ENCODE measurements at regions not wholly inside any gene's neighbourhood (a gene's known extent, or its start where the extent isn't known, plus 50 kb on each side); places are given as distances from the start of the nearest gene placed in this dataset.

DNA sequence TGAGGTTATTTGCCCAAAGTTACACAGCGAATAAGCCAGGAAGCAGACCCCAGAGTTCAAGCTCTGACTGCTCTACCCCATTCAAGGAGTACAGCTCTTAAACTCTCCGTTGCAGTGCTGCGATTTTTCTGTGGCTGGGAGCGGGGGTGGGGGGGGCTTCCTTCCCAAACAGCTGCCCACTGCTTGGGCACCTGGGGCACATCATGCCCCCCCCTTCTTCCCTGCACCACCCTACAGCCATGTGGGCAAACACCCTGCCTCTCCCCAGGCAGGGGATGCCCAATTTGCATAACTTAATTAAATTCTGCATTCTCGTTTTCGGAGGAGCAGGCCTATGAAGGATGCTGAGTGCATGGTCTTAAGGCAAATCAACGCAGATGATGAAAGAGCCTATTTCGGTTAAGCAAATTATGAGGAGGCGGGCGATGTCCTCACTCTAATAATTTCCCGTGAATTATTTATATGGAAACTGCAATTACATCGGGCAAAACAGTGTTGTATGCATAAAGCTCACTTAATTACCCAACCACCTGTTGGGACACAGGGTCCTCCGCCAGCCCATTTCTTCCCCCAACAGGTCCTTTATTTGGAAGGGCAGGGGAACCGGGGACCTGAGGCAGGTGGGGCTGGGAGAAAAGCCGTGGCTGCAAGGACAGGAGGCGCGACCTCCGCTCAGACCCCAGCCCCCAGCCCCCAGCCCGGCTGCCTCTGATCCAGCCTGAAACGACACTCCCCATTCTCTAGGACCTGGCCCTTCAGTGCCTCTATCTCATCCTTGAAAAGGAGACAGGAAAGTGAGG is 610.5 kb downstream of the BUD13 start:
- Histone ChIP-seq H3K36me3 (no peaks in the 10 kb centered on the region), H3K4me1 (no peaks in the 10 kb centered on the region), H3K27ac (no peak overlapping the region), H3K27me3 (no peaks in the 10 kb centered on the region), H3K4me3 (no peak overlapping the region), H3K9me3 (replicated peaks) (no peaks in the 10 kb centered on the region)
- DNase-seq: no peak

- Histone ChIP-seq H3K9me3 (replicated peaks) (no peaks in the 10 kb centered on the region), H3K27ac (no peak overlapping the region), H3K4me3 (no peak overlapping the region), H3K4me1 (no peaks in the 10 kb centered on the region), H3K36me3 (no peaks in the 10 kb centered on the region), H3K27me3 (no peaks in the 10 kb centered on the region)
- DNase-seq: no peak
Measured at GRCh38 chr11:116148645-116149044, 624.1 kb downstream of the BUD13 start.

DNA sequence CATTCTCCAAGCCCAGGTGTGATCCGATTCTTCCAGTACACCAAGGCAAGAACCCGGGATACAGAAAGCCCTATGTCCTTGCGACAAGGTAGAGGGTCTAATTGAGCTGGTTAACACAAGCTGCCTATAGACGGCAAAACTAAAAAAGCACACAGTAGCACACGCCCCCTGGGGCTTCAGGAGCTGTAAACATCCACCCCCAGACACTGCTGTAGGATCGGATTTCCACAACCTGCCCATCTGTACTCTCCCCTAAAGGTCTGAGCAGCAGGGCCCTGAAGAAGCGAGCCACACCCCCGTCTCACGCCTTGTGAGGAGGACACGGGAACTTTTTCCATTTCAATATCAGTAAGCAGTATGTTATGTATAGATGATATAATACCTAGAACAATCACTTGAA is 624.7 kb downstream of the BUD13 start:
- H3K27me3 ChIP-seq: no peaks in the 10 kb centered on the region
- H3K27ac ChIP-seq: no peak overlapping the region
- H3K36me3 ChIP-seq: no peaks in the 10 kb centered on the region
- no peaks in the 10 kb centered on the region for H3K9me3 ChIP-seq (replicated peaks)
- H3K4me1 ChIP-seq: no peaks in the 10 kb centered on the region
- H3K4me3 ChIP-seq: no peak overlapping the region
- DNase-seq: no peak

DNA sequence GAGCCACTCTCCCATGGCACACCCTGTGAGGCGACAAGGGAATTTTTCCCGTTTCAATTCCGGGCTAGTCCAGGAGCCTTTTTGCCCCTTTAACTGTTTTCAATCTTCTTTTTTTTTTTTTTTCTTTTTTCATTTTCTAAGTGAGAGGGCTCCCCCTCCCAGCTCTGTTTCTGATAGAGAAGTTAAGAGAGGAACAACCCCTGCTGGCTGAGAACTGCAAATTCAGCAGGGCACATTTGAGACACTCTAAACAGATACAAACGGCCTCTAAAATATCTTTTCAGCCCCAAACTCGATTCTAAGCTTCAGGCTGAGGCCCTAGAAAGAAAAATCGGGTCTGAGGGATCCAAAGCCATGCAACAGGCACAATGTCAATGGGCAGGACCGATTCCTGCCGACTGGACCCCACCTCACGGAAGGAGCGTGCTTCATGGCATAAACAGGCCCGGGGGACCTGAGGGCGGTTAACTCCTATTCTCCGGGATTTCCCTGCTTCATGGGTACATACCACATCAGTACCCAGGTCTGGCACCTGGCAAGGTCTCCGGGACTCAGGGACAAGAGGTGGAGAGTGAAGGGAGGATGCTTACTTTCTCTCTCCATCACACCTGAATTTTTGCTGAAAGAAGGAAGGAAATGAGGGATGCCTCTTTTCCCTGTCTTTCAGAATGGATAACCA is 627.5 kb downstream of the BUD13 start:
- H3K9me3 ChIP-seq (replicated peaks): no peaks in the 10 kb centered on the region
- no peaks in the 10 kb centered on the region for H3K4me1 ChIP-seq
- DNase-seq: no peak
- H3K27ac ChIP-seq: no peak overlapping the region
- no peak overlapping the region for H3K4me3 ChIP-seq
- peaks cover 3% of the 10 kb centered on the region; the same call in 1 of the 2 replicates for H3K27me3 ChIP-seq
- H3K36me3 ChIP-seq: no peaks in the 10 kb centered on the region

DNA sequence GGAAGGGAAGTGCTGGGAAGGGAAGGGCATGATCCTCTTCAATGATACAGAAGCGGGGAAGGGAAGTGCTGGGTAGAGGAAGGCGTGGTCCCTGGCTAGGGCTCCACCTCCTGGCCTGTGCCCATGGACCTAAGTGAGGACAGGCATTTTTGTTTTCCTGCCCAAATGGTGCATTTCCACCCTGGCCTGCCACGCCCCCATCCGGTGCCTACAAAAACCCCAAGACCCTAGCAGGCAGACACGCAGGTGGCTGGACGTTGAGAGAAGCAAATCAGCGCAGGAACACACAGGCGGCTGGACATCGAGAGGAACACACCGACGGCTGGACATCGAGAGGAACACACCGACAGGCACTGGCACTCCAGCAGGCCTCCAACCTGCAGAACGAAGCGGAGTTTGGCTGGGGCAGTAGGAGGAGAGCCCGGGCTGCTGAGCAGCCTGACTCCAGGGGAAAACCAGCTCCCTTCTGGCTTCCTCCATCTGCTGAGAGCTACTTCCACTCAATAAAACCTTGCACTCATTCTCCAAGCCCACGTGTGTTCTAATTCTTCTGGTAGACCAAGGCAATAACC is 628.3 kb downstream of the BUD13 start:
- Histone ChIP-seq H3K4me3 (no peak overlapping the region), H3K36me3 (no peaks in the 10 kb centered on the region), H3K9me3 (replicated peaks) (no peaks in the 10 kb centered on the region), H3K27me3 (peaks cover 3% of the 10 kb centered on the region; the same call in 1 of the 2 replicates), H3K4me1 (no peaks in the 10 kb centered on the region), H3K27ac (no peak overlapping the region)
- no peak for DNase-seq

- H3K27ac ChIP-seq: no peak overlapping the region
- H3K9me3 ChIP-seq (replicated peaks): no peaks in the 10 kb centered on the region
- H3K4me1 ChIP-seq: no peaks in the 10 kb centered on the region
- no peak overlapping the region for H3K4me3 ChIP-seq
- DNase-seq: no peak
- peaks cover 3% of the 10 kb centered on the region; the same call in 1 of the 2 replicates for H3K27me3 ChIP-seq
- no peaks in the 10 kb centered on the region for H3K36me3 ChIP-seq
Measured at GRCh38 chr11:116138280-116138679, 634.1 kb upstream of the CADM1 start.

DNA sequence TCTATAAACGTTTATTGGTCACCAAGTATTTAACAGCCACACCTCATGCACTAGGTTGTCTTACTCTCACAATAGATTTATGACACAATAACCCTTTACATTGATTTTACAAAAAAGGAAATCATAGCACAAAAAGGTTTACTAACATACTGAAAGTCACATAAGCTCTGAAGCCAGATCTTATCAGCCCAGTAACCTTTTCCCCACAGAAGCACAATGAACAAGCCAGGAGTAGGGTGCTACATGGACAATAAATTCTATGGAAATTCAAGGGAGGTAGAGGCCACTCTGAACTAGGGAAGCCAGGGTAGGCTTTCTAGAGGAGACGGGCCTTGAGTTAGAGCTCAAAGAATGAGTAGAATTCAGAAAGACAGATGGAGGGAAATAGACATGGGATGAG is 633.5 kb upstream of the CADM1 start:
- no peak for DNase-seq
- Histone ChIP-seq H3K36me3 (no peaks in the 10 kb centered on the region), H3K27ac (no peak overlapping the region)

DNA sequence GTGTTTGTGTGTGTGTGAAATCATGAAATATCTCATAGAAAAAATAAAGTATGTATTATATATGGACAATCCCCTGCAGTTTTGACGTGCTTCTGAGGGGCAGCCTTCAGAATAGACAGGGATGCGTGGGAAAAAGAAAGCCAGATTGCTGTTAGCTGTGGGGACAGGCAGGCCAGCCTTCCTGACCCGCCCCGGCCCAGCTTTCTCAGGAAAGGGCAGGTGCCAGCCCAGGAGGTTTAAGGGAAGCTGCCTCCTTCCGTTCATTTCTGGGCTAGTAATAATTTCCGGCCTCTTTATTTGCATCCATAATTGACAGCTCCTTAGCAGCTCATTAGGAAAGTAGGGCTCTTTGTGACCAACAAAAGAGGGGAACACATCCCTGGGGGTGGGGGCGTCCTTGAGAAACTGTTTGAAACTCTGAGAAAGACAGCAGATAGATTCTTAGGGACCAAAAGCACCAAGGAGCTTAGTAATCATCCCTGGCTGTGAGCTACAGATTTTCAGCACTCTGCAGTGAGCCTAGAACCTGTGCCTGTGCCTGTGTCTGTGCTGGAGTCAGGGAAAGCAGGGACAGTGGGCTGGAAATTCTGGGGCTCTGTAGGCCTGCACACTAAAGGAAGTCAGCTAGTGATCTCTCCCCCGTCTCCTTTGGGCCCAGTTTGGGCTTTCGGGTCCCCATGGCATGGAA is 632.9 kb upstream of the CADM1 start:
- Histone ChIP-seq H3K36me3 (no peaks in the 10 kb centered on the region), H3K27ac (no peak overlapping the region), H3K27me3 (peaks cover under 1% of the 10 kb centered on the region; the same call in 1 of the 2 replicates), H3K4me1 (no peaks in the 10 kb centered on the region), H3K4me3 (no peak overlapping the region), H3K9me3 (replicated peaks) (no peaks in the 10 kb centered on the region)
- DNase-seq: no peak

More for the DNA sequence above, 633.5 kb upstream of the CADM1 start:
- Histone ChIP-seq H3K4me3 (no peak overlapping the region), H3K9me3 (replicated peaks) (no peaks in the 10 kb centered on the region), H3K27me3 (peaks cover 3% of the 10 kb centered on the region; the same call in 1 of the 2 replicates), H3K4me1 (no peaks in the 10 kb centered on the region)

DNA sequence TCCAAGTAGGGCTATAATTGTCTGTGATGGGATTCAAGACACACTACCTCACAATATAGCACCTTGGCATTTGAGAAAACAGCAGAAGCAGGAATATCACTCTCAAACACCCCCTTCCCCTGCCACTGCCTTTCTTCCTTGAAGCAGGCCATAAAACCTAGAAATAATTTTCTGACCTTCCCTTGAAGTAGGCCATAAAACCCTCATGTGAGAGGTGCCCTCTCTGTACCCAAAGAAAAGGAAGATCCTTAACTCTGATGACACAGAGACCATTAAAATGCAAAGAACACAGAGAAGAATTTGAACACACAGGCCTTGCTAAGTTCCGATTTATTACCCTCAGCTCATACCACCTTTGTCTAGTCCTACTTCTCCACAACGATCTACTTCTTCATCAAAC is 631.7 kb upstream of the CADM1 start:
- Histone ChIP-seq H3K4me3 (no peak overlapping the region), H3K9me3 (replicated peaks) (no peaks in the 10 kb centered on the region), H3K4me1 (no peaks in the 10 kb centered on the region), H3K27ac (no peak overlapping the region), H3K27me3 (no peaks in the 10 kb centered on the region), H3K36me3 (no peaks in the 10 kb centered on the region)
- no peak for DNase-seq

DNA sequence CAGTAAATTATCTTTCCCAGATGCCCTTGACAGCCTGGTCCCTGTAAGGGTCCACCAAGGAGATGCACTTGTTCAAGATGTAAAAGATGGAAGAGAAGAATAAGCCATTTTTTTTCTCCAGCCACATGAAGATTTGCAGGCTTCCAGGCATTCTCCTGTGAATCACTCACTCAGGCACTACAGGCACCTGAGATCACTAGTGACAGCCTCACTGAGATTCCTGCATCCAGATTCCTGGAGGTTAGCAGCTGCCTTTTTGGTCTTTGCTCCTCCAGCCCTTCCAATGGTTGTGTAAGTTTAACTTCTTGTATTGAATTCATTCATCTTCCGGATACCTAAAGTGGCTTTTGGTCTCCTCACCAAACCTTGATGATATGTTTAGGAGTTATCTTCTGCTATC is 630.2 kb upstream of the CADM1 start:
- H3K9me3 ChIP-seq (replicated peaks): no peaks in the 10 kb centered on the region
- H3K27me3 ChIP-seq: no peaks in the 10 kb centered on the region
- H3K4me3 ChIP-seq: no peak overlapping the region
- no peaks in the 10 kb centered on the region for H3K36me3 ChIP-seq
- no peaks in the 10 kb centered on the region for H3K4me1 ChIP-seq
- H3K27ac ChIP-seq: no peak overlapping the region
- DNase-seq: no peak

DNA sequence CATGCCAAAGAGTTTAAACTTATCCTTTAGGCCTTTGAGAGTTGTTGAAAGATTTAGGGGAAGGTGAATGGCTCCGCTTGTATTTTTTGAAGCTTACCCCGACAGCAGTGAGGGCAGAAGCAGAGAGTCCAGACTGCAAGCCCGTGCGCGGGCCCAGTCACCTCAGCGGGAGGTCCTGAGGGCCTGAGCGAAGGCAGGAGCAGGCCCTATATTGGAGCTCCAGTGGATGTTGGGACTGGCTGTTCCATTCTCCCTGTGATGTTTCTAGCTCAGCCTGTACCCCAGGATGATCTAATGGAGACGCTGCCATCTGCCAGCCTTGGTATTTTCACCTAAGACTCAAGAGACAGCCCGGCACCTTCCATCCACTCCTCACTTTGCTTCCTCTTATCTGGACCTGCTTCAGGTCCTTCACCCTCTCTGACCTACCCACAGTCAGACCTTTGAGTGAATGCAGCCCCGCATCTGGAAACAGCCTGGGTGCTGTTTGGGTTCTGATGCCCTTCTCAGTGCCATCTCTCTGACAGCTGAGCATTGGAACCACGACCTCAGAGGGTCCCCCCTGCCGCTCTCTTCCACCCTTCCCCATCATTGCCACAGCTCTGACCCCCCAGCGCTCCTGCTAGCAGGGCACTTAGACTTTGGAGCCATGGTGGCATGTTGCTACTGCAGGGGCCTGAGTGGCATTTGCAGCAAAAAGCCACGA is 628.2 kb upstream of the CADM1 start:
- Histone ChIP-seq H3K4me3 (no peak overlapping the region), H3K36me3 (no peaks in the 10 kb centered on the region), H3K4me1 (no peaks in the 10 kb centered on the region), H3K27ac (no peak overlapping the region), H3K27me3 (no peaks in the 10 kb centered on the region), H3K9me3 (replicated peaks) (no peaks in the 10 kb centered on the region)
- DNase-seq: no peak

DNA sequence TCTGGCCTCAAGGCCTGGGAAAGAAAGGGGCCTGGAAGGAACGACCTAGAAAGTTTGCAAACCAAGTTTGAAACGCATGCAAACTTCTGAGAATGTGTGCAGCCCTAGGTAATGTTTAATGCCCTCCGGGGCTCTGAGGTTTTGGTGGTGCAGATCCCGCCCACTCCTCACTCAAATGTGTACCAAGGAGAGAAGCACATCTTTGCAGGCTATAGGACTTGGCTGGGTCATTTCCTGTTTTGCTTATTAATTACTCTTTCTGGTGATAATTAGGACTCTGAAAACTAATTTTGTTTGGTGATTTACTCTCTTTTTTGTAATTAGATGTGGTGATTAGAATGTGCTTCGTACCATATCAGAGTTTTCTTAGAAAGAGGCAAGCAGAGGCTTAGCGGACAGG is 625.9 kb upstream of the CADM1 start:
- H3K4me3 ChIP-seq: no peak overlapping the region
- H3K4me1 ChIP-seq: no peaks in the 10 kb centered on the region
- H3K9me3 ChIP-seq (replicated peaks): no peaks in the 10 kb centered on the region
- no peak overlapping the region for H3K27ac ChIP-seq
- no peak for DNase-seq
- no peaks in the 10 kb centered on the region for H3K27me3 ChIP-seq
- no peaks in the 10 kb centered on the region for H3K36me3 ChIP-seq

DNA sequence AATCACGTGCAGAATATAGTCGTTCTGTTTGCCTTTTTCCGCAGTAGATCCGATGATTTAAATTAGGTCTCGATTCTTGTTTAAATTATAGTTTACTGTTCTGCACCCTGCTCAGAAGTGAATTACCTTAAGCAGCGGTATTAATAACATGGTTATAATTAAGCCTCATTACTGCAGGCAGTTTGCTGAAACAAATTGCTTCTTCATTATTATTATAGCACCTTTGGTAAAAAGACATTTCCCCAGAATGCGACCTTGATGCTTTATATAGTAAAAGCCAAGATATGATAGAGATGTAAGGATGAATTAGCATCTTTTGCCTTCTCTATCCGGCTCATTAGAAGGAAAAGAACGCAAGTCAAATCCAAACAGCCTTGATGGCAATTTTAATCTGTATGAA is 625.2 kb upstream of the CADM1 start:
- no peak overlapping the region for H3K27ac ChIP-seq
- no peaks in the 10 kb centered on the region for H3K27me3 ChIP-seq
- DNase-seq: no peak
- no peaks in the 10 kb centered on the region for H3K4me1 ChIP-seq
- no peaks in the 10 kb centered on the region for H3K9me3 ChIP-seq (replicated peaks)
- H3K36me3 ChIP-seq: no peaks in the 10 kb centered on the region
- no peak overlapping the region for H3K4me3 ChIP-seq

- Histone ChIP-seq H3K4me3 (no peak overlapping the region), H3K36me3 (no peaks in the 10 kb centered on the region), H3K9me3 (replicated peaks) (no peaks in the 10 kb centered on the region), H3K27ac (no peak overlapping the region), H3K4me1 (no peaks in the 10 kb centered on the region), H3K27me3 (no peaks in the 10 kb centered on the region)
- DNase-seq: no peak
Measured at GRCh38 chr11:116126562-116126961, 622.3 kb upstream of the CADM1 start.

Measured in SJCRH30 (cell line).